ENCODE measurements at regions not wholly inside any gene's neighbourhood (a gene's known extent, or its start where the extent isn't known, plus 50 kb on each side); places are given as distances from the start of the nearest gene placed in this dataset.

DNA sequence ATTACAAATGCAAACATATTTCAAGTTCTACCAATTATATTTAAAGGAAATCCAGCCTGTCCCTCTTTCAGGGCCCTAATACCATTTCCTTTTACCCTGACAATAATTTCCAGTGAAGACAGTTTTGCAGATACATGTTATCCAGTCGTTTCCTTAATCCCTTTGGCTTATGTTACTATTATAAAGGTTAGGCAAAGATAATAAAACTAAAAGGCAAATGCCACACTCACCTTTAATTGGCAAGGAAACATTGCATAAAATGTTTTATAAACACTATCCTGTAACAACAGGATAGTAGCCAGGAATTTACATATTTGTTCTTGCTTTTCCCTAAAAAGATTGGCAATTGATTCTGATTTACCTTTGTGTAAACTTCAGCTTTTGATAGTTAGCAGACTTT, 168.7 kb downstream of the AEBP2 start:
- H3K27ac ChIP-seq (ENCODE audit: low read depth, low read length), result no peak overlapping the region
- H3K79me2 ChIP-seq (ENCODE audit: control insufficient read depth, low read length), result no peaks in the 10 kb centered on the region
- TF ChIP-seq, protein P1, sequence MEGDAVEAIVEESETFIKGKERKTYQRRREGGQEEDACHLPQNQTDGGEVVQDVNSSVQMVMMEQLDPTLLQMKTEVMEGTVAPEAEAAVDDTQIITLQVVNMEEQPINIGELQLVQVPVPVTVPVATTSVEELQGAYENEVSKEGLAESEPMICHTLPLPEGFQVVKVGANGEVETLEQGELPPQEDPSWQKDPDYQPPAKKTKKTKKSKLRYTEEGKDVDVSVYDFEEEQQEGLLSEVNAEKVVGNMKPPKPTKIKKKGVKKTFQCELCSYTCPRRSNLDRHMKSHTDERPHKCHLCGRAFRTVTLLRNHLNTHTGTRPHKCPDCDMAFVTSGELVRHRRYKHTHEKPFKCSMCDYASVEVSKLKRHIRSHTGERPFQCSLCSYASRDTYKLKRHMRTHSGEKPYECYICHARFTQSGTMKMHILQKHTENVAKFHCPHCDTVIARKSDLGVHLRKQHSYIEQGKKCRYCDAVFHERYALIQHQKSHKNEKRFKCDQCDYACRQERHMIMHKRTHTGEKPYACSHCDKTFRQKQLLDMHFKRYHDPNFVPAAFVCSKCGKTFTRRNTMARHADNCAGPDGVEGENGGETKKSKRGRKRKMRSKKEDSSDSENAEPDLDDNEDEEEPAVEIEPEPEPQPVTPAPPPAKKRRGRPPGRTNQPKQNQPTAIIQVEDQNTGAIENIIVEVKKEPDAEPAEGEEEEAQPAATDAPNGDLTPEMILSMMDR (IDR thresholded peaks at IDR 0.05; ENCODE audit: low read depth, low read length, poor library complexity, severe bottlenecking), result no peak
- TF ChIP-seq EZH2phosphoT487 (IDR thresholded peaks at IDR 0.05; ENCODE audit: borderline replicate concordance, low read length), result no peak
- no peak overlapping the region for H3K4me2 ChIP-seq (ENCODE audit: low read length)
- no peaks in the 10 kb centered on the region for H3K9me3 ChIP-seq (ENCODE audit: control insufficient read depth, insufficient read depth, low read length)
- H3K9me2 ChIP-seq (replicated peaks; ENCODE audit: control insufficient read depth, low read length), result no peaks in the 10 kb centered on the region
- no peaks in the 10 kb centered on the region for H4K20me1 ChIP-seq (ENCODE audit: control insufficient read depth, insufficient read depth, low read depth, low read length)
- H3K4me3 ChIP-seq (ENCODE audit: low read length), result no peak overlapping the region
- H3K36me3 ChIP-seq (ENCODE audit: control insufficient read depth, low read length), result no peaks in the 10 kb centered on the region
- no peaks in the 10 kb centered on the region for H3F3A ChIP-seq (ENCODE audit: control insufficient read depth, insufficient read depth)
- H3K4me1 ChIP-seq (ENCODE audit: control insufficient read depth, low read length), result no peaks in the 10 kb centered on the region
- no peaks in the 10 kb centered on the region; the same call in 1 of the 2 replicates for H3K27me3 ChIP-seq (ENCODE audit: control insufficient read depth, low read length)

DNA sequence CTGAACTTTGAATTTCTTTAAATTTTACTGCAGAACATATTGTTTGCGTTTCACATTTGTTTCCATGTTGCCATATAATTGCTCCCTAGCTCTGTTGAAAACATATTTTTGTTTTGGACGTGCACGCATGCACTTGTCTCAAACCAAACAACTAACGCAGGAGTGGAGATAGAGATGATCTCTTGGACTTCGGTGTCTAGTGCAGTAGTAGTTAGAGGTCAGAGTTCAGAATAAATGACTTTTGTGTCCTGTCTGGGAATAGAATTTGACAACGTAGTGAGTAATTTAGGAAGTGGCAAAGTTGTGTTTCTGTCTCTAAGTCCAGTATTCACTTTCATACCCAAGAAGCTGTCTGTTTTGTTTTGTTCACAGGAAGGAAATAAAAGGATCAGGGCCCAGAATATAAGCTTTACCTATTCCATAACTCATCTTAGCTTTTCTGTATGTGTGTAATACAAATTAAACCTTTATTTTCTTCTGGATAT, 173.8 kb downstream of the AEBP2 start:
- H3K4me2 ChIP-seq (ENCODE audit: low read length), result no peak overlapping the region
- H3K79me2 ChIP-seq (ENCODE audit: control insufficient read depth, low read length), result no peaks in the 10 kb centered on the region
- no peaks in the 10 kb centered on the region for H3K4me1 ChIP-seq (ENCODE audit: control insufficient read depth, low read length)
- H4K20me1 ChIP-seq (ENCODE audit: control insufficient read depth, insufficient read depth, low read depth, low read length), result no peaks in the 10 kb centered on the region
- TF ChIP-seq EZH2phosphoT487 (IDR thresholded peaks at IDR 0.05; ENCODE audit: borderline replicate concordance, low read length), result no peak
- TF ChIP-seq, protein P1 (IDR thresholded peaks at IDR 0.05; ENCODE audit: low read depth, low read length, poor library complexity, severe bottlenecking), result no peak
- H3K4me3 ChIP-seq (ENCODE audit: low read length), result no peak overlapping the region
- H3K27me3 ChIP-seq (ENCODE audit: control insufficient read depth, low read length), result no peaks in the 10 kb centered on the region
- no peaks in the 10 kb centered on the region for H3K9me3 ChIP-seq (ENCODE audit: control insufficient read depth, insufficient read depth, low read length)
- H3K27ac ChIP-seq (ENCODE audit: low read depth, low read length), result no peak overlapping the region
- no peaks in the 10 kb centered on the region for H3K9me2 ChIP-seq (replicated peaks; ENCODE audit: control insufficient read depth, low read length)
- H3F3A ChIP-seq (ENCODE audit: control insufficient read depth, insufficient read depth), result no peaks in the 10 kb centered on the region
- no peaks in the 10 kb centered on the region for H3K36me3 ChIP-seq (ENCODE audit: control insufficient read depth, low read length)

DNA sequence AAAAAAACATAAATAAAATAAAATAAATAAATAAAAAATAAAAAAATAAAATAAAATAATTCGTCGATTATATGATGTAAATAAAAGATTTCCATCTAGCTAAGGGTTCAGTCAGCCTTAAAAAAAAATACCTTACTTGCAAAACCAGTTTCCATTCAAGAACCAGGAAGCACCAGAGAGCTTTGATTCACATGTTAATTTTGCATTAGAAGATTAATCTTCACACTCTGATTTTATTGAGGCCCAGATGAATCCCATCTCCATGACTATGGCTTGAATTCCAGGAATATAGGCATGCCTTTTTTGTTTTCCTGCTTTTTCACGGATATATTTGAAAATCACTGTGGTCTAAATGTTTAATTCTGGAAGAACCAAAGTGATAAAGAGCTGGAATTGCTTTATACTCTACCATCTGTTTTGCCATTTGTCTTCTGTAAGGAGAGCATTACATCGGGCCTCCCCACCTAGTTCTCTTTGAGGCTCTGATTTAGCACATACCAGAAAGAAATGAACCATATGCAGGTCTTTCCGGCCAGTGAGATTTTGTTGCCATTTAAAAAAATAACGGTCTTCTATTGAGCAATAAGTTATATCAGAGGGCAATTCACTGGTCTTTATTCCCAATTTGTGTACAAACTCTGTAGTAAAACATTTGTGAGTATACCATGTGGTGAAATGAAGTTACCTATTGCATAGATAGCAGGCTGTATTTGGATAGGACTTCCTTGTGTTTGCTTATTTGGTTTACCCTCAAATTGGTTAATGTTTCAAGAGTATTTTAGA, 175.5 kb downstream of the AEBP2 start:
- no peak overlapping the region for H3K27ac ChIP-seq (ENCODE audit: low read depth, low read length)
- H3K79me2 ChIP-seq (ENCODE audit: control insufficient read depth, low read length), result no peaks in the 10 kb centered on the region
- no peaks in the 10 kb centered on the region for H3K4me1 ChIP-seq (ENCODE audit: control insufficient read depth, low read length)
- TF ChIP-seq, protein P1 (IDR thresholded peaks at IDR 0.05; ENCODE audit: low read depth, low read length, poor library complexity, severe bottlenecking), result no peak
- TF ChIP-seq EZH2phosphoT487 (IDR thresholded peaks at IDR 0.05; ENCODE audit: borderline replicate concordance, low read length), result no peak
- no peaks in the 10 kb centered on the region for H3K27me3 ChIP-seq (ENCODE audit: control insufficient read depth, low read length)
- no peaks in the 10 kb centered on the region for H3F3A ChIP-seq (ENCODE audit: control insufficient read depth, insufficient read depth)
- no peak overlapping the region for H3K4me3 ChIP-seq (ENCODE audit: low read length)
- no peak overlapping the region for H3K4me2 ChIP-seq (ENCODE audit: low read length)
- no peaks in the 10 kb centered on the region for H4K20me1 ChIP-seq (ENCODE audit: control insufficient read depth, insufficient read depth, low read depth, low read length)
- no peaks in the 10 kb centered on the region for H3K9me2 ChIP-seq (replicated peaks; ENCODE audit: control insufficient read depth, low read length)
- H3K36me3 ChIP-seq (ENCODE audit: control insufficient read depth, low read length), result no peaks in the 10 kb centered on the region
- H3K9me3 ChIP-seq (ENCODE audit: control insufficient read depth, insufficient read depth, low read length), result no peaks in the 10 kb centered on the region
